ENCODE measurements at regions not wholly inside any gene's neighbourhood (a gene's known extent, or its start where the extent isn't known, plus 50 kb on each side); places are given as distances from the start of the nearest gene placed in this dataset.

GRCh38 chr7:124689523-124689922, 76.1 kb downstream of the GPR37 start:
- TF ChIP-seq CTCF (IDR thresholded peaks at IDR 0.05) (no peak), POLR2A (IDR thresholded peaks at IDR 0.05) (no peak)
